HEK293T (cell line): ENCODE measurements at regions not wholly inside any gene's neighbourhood (a gene's known extent, or its start where the extent isn't known, plus 50 kb on each side); places are given as distances from the start of the nearest gene placed in this dataset.

Experiments used
- CTCF ChIA-PET: fragments of 350-600 bp; formaldehyde crosslinking; extraction: SDS; loops from one replicate; lab custom pipeline; 2021; ENCODE audit warnings: antibody characterized with exemption, inconsistent platforms; lab: Yijun Ruan, JAX
- POLR2A ChIA-PET: fragments of 350-600 bp; formaldehyde crosslinking; extraction: SDS; loops from one replicate; lab custom pipeline; 2020; ENCODE audit warnings: antibody characterized with exemption, inconsistent platforms; lab: Yijun Ruan, JAX
- DNase-seq: peaks from one replicate; pipeline ENCODE4 v3.0.0; 2012; ENCODE audit warnings: mixed read lengths; ENCODE audit errors: extremely low spot score
- ARNT ChIP-seq: fragments of 450-650 bp; IDR thresholded peaks from 2 replicates; pipeline ENCODE4 v1.6.1; 2017; ENCODE audit warnings: mild to moderate bottlenecking
- BHLHE40 ChIP-seq: fragments of 450-650 bp; IDR thresholded peaks from 2 replicates; pipeline ENCODE4 v1.6.1; 2016; ENCODE audit warnings: mild to moderate bottlenecking, moderate library complexity, borderline replicate concordance
- CTBP1 ChIP-seq: fragments of 450-650 bp; IDR thresholded peaks from 2 replicates; pipeline ENCODE4 v1.6.1; 2016; ENCODE audit warnings: borderline replicate concordance
- ELF4 ChIP-seq: fragments of 450-650 bp; IDR thresholded peaks from 2 replicates; pipeline ENCODE4 v1.6.1; 2017; ENCODE audit warnings: antibody characterized with exemption
- FOXA1 ChIP-seq: fragments of 450-650 bp; IDR thresholded peaks from 2 replicates; pipeline ENCODE4 v1.6.1; 2016; ENCODE audit warnings: mild to moderate bottlenecking
- FOXK2 ChIP-seq: fragments of 450-650 bp; IDR thresholded peaks from 2 replicates; pipeline ENCODE4 v1.6.1; 2016; ENCODE audit warnings: mild to moderate bottlenecking
- FOXM1 ChIP-seq: fragments of 450-650 bp; IDR thresholded peaks from 2 replicates; pipeline ENCODE4 v1.6.1; 2017; ENCODE audit warnings: mild to moderate bottlenecking, borderline replicate concordance
- HDGF ChIP-seq: fragments of 450-650 bp; IDR thresholded peaks from 2 replicates; pipeline ENCODE4 v1.6.1; 2017; ENCODE audit warnings: antibody characterized with exemption, borderline replicate concordance
- L3MBTL2 ChIP-seq: fragments of 450-650 bp; conservative IDR thresholded peaks from 2 replicates; pipeline ENCODE4 v1.6.1; 2016; ENCODE audit warnings: mild to moderate bottlenecking
- LEF1 ChIP-seq: fragments of 450-650 bp; IDR thresholded peaks from 2 replicates; pipeline ENCODE4 v1.6.1; 2017; ENCODE audit warnings: mild to moderate bottlenecking, borderline replicate concordance
- NFRKB ChIP-seq: fragments of 450-650 bp; IDR thresholded peaks from 2 replicates; pipeline ENCODE4 v1.6.1; 2016; ENCODE audit warnings: mild to moderate bottlenecking, moderate library complexity
- PKNOX1 ChIP-seq: fragments of 450-650 bp; IDR thresholded peaks from 2 replicates; pipeline ENCODE4 v1.6.1; 2016
- SP1 ChIP-seq: fragments of 450-650 bp; IDR thresholded peaks from 2 replicates; pipeline ENCODE4 v1.6.1; 2017
- SUZ12 ChIP-seq: fragments of 450-650 bp; IDR thresholded peaks from 2 replicates; pipeline ENCODE4 v1.6.1; 2016; ENCODE audit warnings: mild to moderate bottlenecking
- TARDBP ChIP-seq: fragments of 450-650 bp; IDR thresholded peaks from 2 replicates; pipeline ENCODE4 v1.6.1; 2016
- ZNF384 ChIP-seq: fragments of 450-650 bp; IDR thresholded peaks from 2 replicates; pipeline ENCODE4 v1.6.1; 2016

GRCh38 chr4:31905363-31905762, 1185.2 kb downstream of the PCDH7 start:
- ChIA-PET POLR2A (no interaction called here), CTCF (no interaction called here)
- no peak for DNase-seq
- TF ChIP-seq SUZ12 (no peak), TARDBP (no peak), BHLHE40 (no peak), LEF1 (no peak), FOXA1 (no peak), PKNOX1 (no peak), HDGF (no peak), FOXK2 (no peak), L3MBTL2 (no peak), ZNF384 (no peak), FOXM1 (no peak), NFRKB (no peak), SP1 (no peak)

- TF ChIP-seq NFRKB (no peak), CTBP1 (no peak), ARNT (no peak), BHLHE40 (no peak)
- ChIA-PET CTCF (no interaction called here), POLR2A (no interaction called here)
- DNase-seq, result no peak
Measured at GRCh38 chr4:31908261-31908660, 1188.1 kb downstream of the PCDH7 start.

- ChIA-PET POLR2A (no interaction called here), CTCF (no interaction called here)
- no peak for TF ChIP-seq SP1
- DNase-seq, result no peak
Measured at GRCh38 chr4:31917334-31917733, 1197.2 kb downstream of the PCDH7 start.

GRCh38 chr4:31918891-31919290, 1198.7 kb downstream of the PCDH7 start:
- TF ChIP-seq SUZ12 (no peak), FOXA1 (no peak), BHLHE40 (no peak), PKNOX1 (no peak), NFRKB (no peak), L3MBTL2 (no peak), SP1 (no peak)
- ChIA-PET POLR2A (no interaction called here), CTCF (no interaction called here)
- DNase-seq, result no peak

GRCh38 chr4:31923634-31924033, 1203.5 kb downstream of the PCDH7 start:
- DNase-seq, result no peak
- no peak for TF ChIP-seq SUZ12
- TF ChIP-seq CTBP1, result no peak
- no peak for TF ChIP-seq PKNOX1
- no peak for TF ChIP-seq L3MBTL2
- no peak for TF ChIP-seq FOXK2
- no peak for TF ChIP-seq ZNF384
- TF ChIP-seq FOXM1, result no peak
- POLR2A ChIA-PET, result no interaction called here
- CTCF ChIA-PET, result no interaction called here

- TF ChIP-seq NFRKB (no peak), SUZ12 (no peak), ZNF384 (no peak), TARDBP (no peak), FOXA1 (no peak), FOXK2 (no peak), LEF1 (no peak), HDGF (no peak), CTBP1 (no peak), L3MBTL2 (no peak), BHLHE40 (no peak), ARNT (no peak), PKNOX1 (no peak), SP1 (no peak), FOXM1 (no peak), ELF4 (no peak)
- ChIA-PET POLR2A (no interaction called here), CTCF (no interaction called here)
- no peak for DNase-seq
Measured at GRCh38 chr4:31929676-31930345, 1209.6 kb downstream of the PCDH7 start.

GRCh38 chr4:31946456-31946855, 1226.3 kb downstream of the PCDH7 start:
- DNase-seq, result no peak
- TF ChIP-seq FOXA1 (no peak), SUZ12 (no peak), BHLHE40 (no peak), NFRKB (no peak), ARNT (no peak), CTBP1 (no peak), LEF1 (no peak), ELF4 (no peak), ZNF384 (no peak), L3MBTL2 (no peak), SP1 (no peak), TARDBP (no peak), PKNOX1 (no peak), FOXM1 (no peak), HDGF (no peak)
- ChIA-PET POLR2A (no interaction called here), CTCF (no interaction called here)
